Liver (tissue), 3 donors: ENCODE measurements at regions not wholly inside any gene's neighbourhood (a gene's known extent, or its start where the extent isn't known, plus 50 kb on each side); places are given as distances from the start of the nearest gene placed in this dataset.

Experiments
- CTCF ChIP-seq: fragments of 150-350 bp; IDR thresholded peaks from 2 replicates; pipeline ENCODE4 v1.5.1; 2017; ENCODE audit warnings: improper control_type of control experiment, low read depth, low read length; ENCODE audit not compliant: missing input control
- REST ChIP-seq: IDR thresholded peaks from 2 replicates; pipeline ENCODE4 v1.6.1; 2016; ENCODE audit warnings: antibody characterized with exemption, mild to moderate bottlenecking
- RXRA ChIP-seq, 2 donors: IDR thresholded peaks; 2 replicates each; pipeline ENCODE4 v1.6.1; 2017 to 2018; ENCODE audit warnings: antibody characterized with exemption in 2 of 2, mild to moderate bottlenecking in 1 of 2
- SP1 ChIP-seq: IDR thresholded peaks from 2 replicates; pipeline ENCODE4 v1.6.1; 2018; ENCODE audit warnings: antibody characterized with exemption, mild to moderate bottlenecking
- ZBTB33 ChIP-seq: IDR thresholded peaks from 2 replicates; pipeline ENCODE4 v1.6.1; 2016; ENCODE audit warnings: antibody characterized with exemption
- donor health status: healthy.
- donor health status: healthy.

- no peak for TF ChIP-seq CTCF
- no peak for TF ChIP-seq ZBTB33
- no peak for TF ChIP-seq REST
- TF ChIP-seq SP1, result no peak
- no peak for TF ChIP-seq RXRA (IDR thresholded peaks at IDR 0.05)
Measured at GRCh38 chr3:147900851-147901250, 491.7 kb downstream of the ZIC1 start.
